ENCODE measurements at regions not wholly inside any gene's neighbourhood (a gene's known extent, or its start where the extent isn't known, plus 50 kb on each side); places are given as distances from the start of the nearest gene placed in this dataset.

GRCh38 chr10:121024905-121025584 lies 173.9 kb downstream of the WDR11 start:
- no peak for DNase-seq (ENCODE audit: low read depth)
- H3K4me3 ChIP-seq (ENCODE audit: control insufficient read depth, low read depth, low read length) = no peak overlapping the region
- no peak for TF ChIP-seq CTCF (IDR thresholded peaks at IDR 0.05; ENCODE audit: control insufficient read depth, insufficient read depth, low read depth, low read length, missing control alignments)

GRCh38 chr10:121025731-121026130 lies 174.6 kb downstream of the WDR11 start:
- DNase-seq (ENCODE audit: low read depth) = no peak
- no peak for TF ChIP-seq CTCF (IDR thresholded peaks at IDR 0.05; ENCODE audit: control insufficient read depth, insufficient read depth, low read depth, low read length, missing control alignments)
- no peak overlapping the region for H3K4me3 ChIP-seq (ENCODE audit: control insufficient read depth, low read depth, low read length)

GRCh38 chr10:121027371-121027770 lies 176.2 kb downstream of the WDR11 start:
- no peak for TF ChIP-seq CTCF (IDR thresholded peaks at IDR 0.05; ENCODE audit: control insufficient read depth, insufficient read depth, low read depth, low read length, missing control alignments)
- H3K4me3 ChIP-seq (ENCODE audit: control insufficient read depth, low read depth, low read length) = no peak overlapping the region
- no peak for DNase-seq (ENCODE audit: low read depth)

GRCh38 chr10:121032460-121032859 lies 181.3 kb downstream of the WDR11 start:
- no peak for DNase-seq (ENCODE audit: low read depth)

GRCh38 chr10:121033366-121033765 lies 182.2 kb downstream of the WDR11 start:
- no peak for TF ChIP-seq CTCF (IDR thresholded peaks at IDR 0.05; ENCODE audit: control insufficient read depth, insufficient read depth, low read depth, low read length, missing control alignments)
- DNase-seq (ENCODE audit: low read depth) = no peak

More at GRCh38 chr10:121032460-121032859, 181.3 kb downstream of the WDR11 start:
- no peak overlapping the region for H3K4me3 ChIP-seq (ENCODE audit: control insufficient read depth, low read depth, low read length)
- no peak for TF ChIP-seq CTCF (IDR thresholded peaks at IDR 0.05; ENCODE audit: control insufficient read depth, insufficient read depth, low read depth, low read length, missing control alignments)

GRCh38 chr10:121036431-121036830 lies 185.3 kb downstream of the WDR11 start:
- no peak for DNase-seq (ENCODE audit: low read depth)
- no peak overlapping the region for H3K4me3 ChIP-seq (ENCODE audit: control insufficient read depth, low read depth, low read length)
- no peak for TF ChIP-seq CTCF (IDR thresholded peaks at IDR 0.05; ENCODE audit: control insufficient read depth, insufficient read depth, low read depth, low read length, missing control alignments)

More at GRCh38 chr10:121033366-121033765, 182.2 kb downstream of the WDR11 start:
- no peak overlapping the region for H3K4me3 ChIP-seq (ENCODE audit: control insufficient read depth, low read depth, low read length)

Data from AG09309 (cell line).